ENCODE measurements at regions not wholly inside any gene's neighbourhood (a gene's known extent, or its start where the extent isn't known, plus 50 kb on each side); places are given as distances from the start of the nearest gene placed in this dataset.

GRCh38 chr4:12778706-12779105 lies 705.4 kb downstream of the RAB28 start:
- TF ChIP-seq CTCF (conservative IDR thresholded peaks at IDR 0.05; ENCODE audit: low read depth, low read length): no peak
- H3K4me3 ChIP-seq (ENCODE audit: low read depth, low read length): no peak overlapping the region
- DNase-seq (ENCODE audit: low read depth): no peak

- DNase-seq (ENCODE audit: low read depth): no peak
- H3K4me3 ChIP-seq (ENCODE audit: low read depth, low read length): no peak overlapping the region
- no peak for TF ChIP-seq CTCF (conservative IDR thresholded peaks at IDR 0.05; ENCODE audit: low read depth, low read length)
Measured at GRCh38 chr4:12778191-12778590, 705.9 kb downstream of the RAB28 start.

GRCh38 chr4:12770351-12770750 lies 713.8 kb downstream of the RAB28 start:
- DNase-seq (ENCODE audit: low read depth): no peak
- TF ChIP-seq CTCF (conservative IDR thresholded peaks at IDR 0.05; ENCODE audit: low read depth, low read length): no peak
- H3K4me3 ChIP-seq (ENCODE audit: low read depth, low read length): no peak overlapping the region

- H3K4me3 ChIP-seq (ENCODE audit: low read depth, low read length): no peak overlapping the region
- no peak for TF ChIP-seq CTCF (conservative IDR thresholded peaks at IDR 0.05; ENCODE audit: low read depth, low read length)
- DNase-seq (ENCODE audit: low read depth): no peak
Measured at GRCh38 chr4:12761694-12762093, 722.4 kb downstream of the RAB28 start.

GRCh38 chr4:12747154-12747553 lies 737.0 kb downstream of the RAB28 start:
- TF ChIP-seq CTCF (conservative IDR thresholded peaks at IDR 0.05; ENCODE audit: low read depth, low read length): no peak
- no peak overlapping the region for H3K4me3 ChIP-seq (ENCODE audit: low read depth, low read length)
- DNase-seq (ENCODE audit: low read depth): no peak

GRCh38 chr4:12746221-12746620 lies 737.9 kb downstream of the RAB28 start:
- no peak overlapping the region for H3K4me3 ChIP-seq (ENCODE audit: low read depth, low read length)
- no peak for TF ChIP-seq CTCF (conservative IDR thresholded peaks at IDR 0.05; ENCODE audit: low read depth, low read length)
- DNase-seq (ENCODE audit: low read depth): no peak

GRCh38 chr4:12734586-12734985 lies 749.6 kb downstream of the RAB28 start:
- no peak overlapping the region for H3K4me3 ChIP-seq (ENCODE audit: low read depth, low read length)
- TF ChIP-seq CTCF (conservative IDR thresholded peaks at IDR 0.05; ENCODE audit: low read depth, low read length): no peak
- no peak for DNase-seq (ENCODE audit: low read depth)

All from epithelial cell of proximal tubule (primary cell).